ENCODE measurements at regions not wholly inside any gene's neighbourhood (a gene's known extent, or its start where the extent isn't known, plus 50 kb on each side); places are given as distances from the start of the nearest gene placed in this dataset.

DNA sequence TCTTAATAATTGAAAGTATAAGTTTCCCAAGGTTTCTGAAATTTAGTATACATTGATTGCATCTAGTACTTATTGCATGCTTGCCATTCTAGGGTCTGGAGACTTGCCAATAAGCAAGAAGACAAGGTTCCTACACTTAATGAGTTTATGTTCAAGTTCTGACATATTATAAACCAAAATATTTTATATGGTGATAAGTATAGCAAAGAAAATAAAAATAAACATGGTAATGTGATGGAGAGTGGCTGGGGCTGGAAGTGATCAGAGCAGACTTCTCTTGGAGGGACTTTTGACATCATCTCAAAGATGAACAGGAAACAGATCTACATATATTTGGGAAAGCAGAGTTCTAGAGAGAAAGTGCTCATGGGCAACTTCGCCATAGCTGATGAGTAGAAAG is 119.5 kb upstream of the EPHA4 start:
- Histone ChIP-seq H3K79me2 (no peaks in the 10 kb centered on the region), H3K4me1 (ENCODE audit: insufficient read depth) (no peaks in the 10 kb centered on the region), H3K4me2 (no peak overlapping the region), H3K4me3 (no peak overlapping the region), H3K9me2 (replicated peaks; ENCODE audit: insufficient read depth) (peaks cover 3% of the 10 kb centered on the region), H3K9me3 (ENCODE audit: low read depth) (no peaks in the 10 kb centered on the region), H3K27ac (no peak overlapping the region), H3K27me3 (no peaks in the 10 kb centered on the region), H3K36me3 (replicated peaks; ENCODE audit: insufficient read depth, low read depth) (no peaks in the 10 kb centered on the region), H2AFZ (no peak overlapping the region), H4K20me1 (ENCODE audit: insufficient read depth, poor library complexity, severe bottlenecking) (no peaks in the 10 kb centered on the region)
- 92% methylated on average over 1 of the region's 1 CpG for WGBS (ENCODE audit: low lambda C conversion rate, missing lambda C conversion rate)
- no peak for DNase-seq (ENCODE audit: low spot score)
- TF ChIP-seq EZH2phosphoT487 (IDR thresholded peaks at IDR 0.05; ENCODE audit: low read depth, severe bottlenecking, unreplicated experiment) (no peak), EZH2 (IDR thresholded peaks at IDR 0.05; ENCODE audit: borderline replicate concordance) (no peak)
- TF ChIP-seq, protein P1, sequence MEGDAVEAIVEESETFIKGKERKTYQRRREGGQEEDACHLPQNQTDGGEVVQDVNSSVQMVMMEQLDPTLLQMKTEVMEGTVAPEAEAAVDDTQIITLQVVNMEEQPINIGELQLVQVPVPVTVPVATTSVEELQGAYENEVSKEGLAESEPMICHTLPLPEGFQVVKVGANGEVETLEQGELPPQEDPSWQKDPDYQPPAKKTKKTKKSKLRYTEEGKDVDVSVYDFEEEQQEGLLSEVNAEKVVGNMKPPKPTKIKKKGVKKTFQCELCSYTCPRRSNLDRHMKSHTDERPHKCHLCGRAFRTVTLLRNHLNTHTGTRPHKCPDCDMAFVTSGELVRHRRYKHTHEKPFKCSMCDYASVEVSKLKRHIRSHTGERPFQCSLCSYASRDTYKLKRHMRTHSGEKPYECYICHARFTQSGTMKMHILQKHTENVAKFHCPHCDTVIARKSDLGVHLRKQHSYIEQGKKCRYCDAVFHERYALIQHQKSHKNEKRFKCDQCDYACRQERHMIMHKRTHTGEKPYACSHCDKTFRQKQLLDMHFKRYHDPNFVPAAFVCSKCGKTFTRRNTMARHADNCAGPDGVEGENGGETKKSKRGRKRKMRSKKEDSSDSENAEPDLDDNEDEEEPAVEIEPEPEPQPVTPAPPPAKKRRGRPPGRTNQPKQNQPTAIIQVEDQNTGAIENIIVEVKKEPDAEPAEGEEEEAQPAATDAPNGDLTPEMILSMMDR (IDR thresholded peaks at IDR 0.05; ENCODE audit: poor library complexity) = no peak

DNA sequence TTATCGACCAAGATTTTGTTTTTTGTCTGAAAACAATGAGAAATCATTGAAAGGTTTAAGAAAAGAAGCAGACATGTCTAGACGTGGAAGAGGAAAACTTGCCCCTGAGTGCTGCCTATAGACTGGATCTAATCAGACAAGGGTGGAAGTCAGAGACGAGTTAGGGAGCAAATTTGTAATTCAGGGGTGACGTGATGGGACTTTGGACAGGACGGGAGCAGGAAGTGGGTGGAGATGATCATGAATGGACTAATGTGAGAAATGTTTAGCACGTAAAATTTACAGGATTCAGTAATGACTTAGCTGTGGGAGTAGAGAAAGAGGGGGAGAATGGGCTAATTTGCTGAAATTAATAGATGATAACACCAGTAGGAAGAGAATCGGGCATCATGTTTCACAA is 117.0 kb upstream of the EPHA4 start:
- WGBS (ENCODE audit: low lambda C conversion rate, missing lambda C conversion rate) = 89% methylated on average over 7 of the region's 7 CpGs
- peaks cover 3% of the 10 kb centered on the region for H3K9me2 ChIP-seq (replicated peaks; ENCODE audit: insufficient read depth)
- no peak overlapping the region for H3K4me3 ChIP-seq
- no peak for DNase-seq (ENCODE audit: low spot score)
- H2AFZ ChIP-seq = no peak overlapping the region
- H3K79me2 ChIP-seq = no peaks in the 10 kb centered on the region
- no peak overlapping the region for H3K27ac ChIP-seq
- H3K27me3 ChIP-seq = no peaks in the 10 kb centered on the region
- TF ChIP-seq EZH2 (IDR thresholded peaks at IDR 0.05; ENCODE audit: borderline replicate concordance) = no peak
- no peak for TF ChIP-seq EZH2phosphoT487 (IDR thresholded peaks at IDR 0.05; ENCODE audit: low read depth, severe bottlenecking, unreplicated experiment)
- TF ChIP-seq, protein P1 (IDR thresholded peaks at IDR 0.05; ENCODE audit: poor library complexity) = no peak
- H3K36me3 ChIP-seq (replicated peaks; ENCODE audit: insufficient read depth, low read depth) = no peaks in the 10 kb centered on the region
- no peaks in the 10 kb centered on the region for H3K4me1 ChIP-seq (ENCODE audit: insufficient read depth)
- H3K9me3 ChIP-seq (ENCODE audit: low read depth) = no peaks in the 10 kb centered on the region
- no peak overlapping the region for H3K4me2 ChIP-seq
- H4K20me1 ChIP-seq (ENCODE audit: insufficient read depth, poor library complexity, severe bottlenecking) = no peaks in the 10 kb centered on the region

DNA sequence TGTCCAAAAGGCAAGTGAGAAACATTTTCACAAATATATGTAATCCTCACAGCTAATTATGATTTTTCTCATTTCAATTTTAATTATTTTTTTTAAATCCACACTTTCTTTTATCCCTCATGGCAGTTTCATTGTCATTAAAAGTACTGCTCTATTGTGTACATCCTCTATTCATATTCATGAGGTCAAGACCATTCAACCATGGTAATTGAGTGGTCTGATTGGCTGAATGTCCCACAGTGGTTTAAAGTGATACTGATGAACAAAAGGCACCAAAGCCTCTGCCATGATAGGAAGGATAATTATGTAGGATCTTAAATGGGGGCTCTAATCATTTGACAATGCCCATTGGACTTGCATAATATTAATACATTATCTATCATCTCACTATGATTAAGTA is 108.4 kb upstream of the EPHA4 start:
- H3K9me3 ChIP-seq (ENCODE audit: low read depth) = no peaks in the 10 kb centered on the region
- no peak overlapping the region for H2AFZ ChIP-seq
- H3K4me3 ChIP-seq = no peak overlapping the region
- H3K36me3 ChIP-seq (replicated peaks; ENCODE audit: insufficient read depth, low read depth) = no peaks in the 10 kb centered on the region
- no peak overlapping the region for H3K27ac ChIP-seq
- no peak overlapping the region for H3K4me2 ChIP-seq
- no peaks in the 10 kb centered on the region for H3K79me2 ChIP-seq
- H3K4me1 ChIP-seq (ENCODE audit: insufficient read depth) = no peaks in the 10 kb centered on the region
- TF ChIP-seq EZH2 (IDR thresholded peaks at IDR 0.05; ENCODE audit: borderline replicate concordance) = no peak
- TF ChIP-seq, protein P1 (IDR thresholded peaks at IDR 0.05; ENCODE audit: poor library complexity) = no peak
- no peak for TF ChIP-seq EZH2phosphoT487 (IDR thresholded peaks at IDR 0.05; ENCODE audit: low read depth, severe bottlenecking, unreplicated experiment)
- no peaks in the 10 kb centered on the region for H3K9me2 ChIP-seq (replicated peaks; ENCODE audit: insufficient read depth)
- H4K20me1 ChIP-seq (ENCODE audit: insufficient read depth, poor library complexity, severe bottlenecking) = no peaks in the 10 kb centered on the region
- DNase-seq (ENCODE audit: low spot score) = no peak
- no peaks in the 10 kb centered on the region for H3K27me3 ChIP-seq

DNA sequence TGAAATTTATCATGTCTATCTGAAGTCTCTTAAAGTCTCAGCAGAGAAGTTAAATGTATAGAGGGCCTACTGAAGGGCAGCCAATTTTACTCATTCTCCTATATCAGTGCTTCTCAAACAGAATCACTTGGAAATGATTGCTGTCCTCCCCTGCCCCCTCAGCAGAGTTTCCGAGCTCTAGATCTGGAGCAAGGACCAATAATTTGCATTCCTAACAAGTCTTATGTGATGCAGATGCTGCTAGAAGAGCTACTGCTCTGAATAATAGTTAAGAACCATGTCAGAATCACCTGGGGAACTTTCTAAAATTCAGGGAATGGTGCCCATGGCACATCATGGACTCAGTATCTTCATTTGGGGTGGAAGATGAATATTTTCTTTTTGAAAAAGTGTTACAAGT is 105.6 kb upstream of the EPHA4 start:
- no peaks in the 10 kb centered on the region for H3K9me2 ChIP-seq (replicated peaks; ENCODE audit: insufficient read depth)
- WGBS (ENCODE audit: low lambda C conversion rate, missing lambda C conversion rate) = 85% methylated on average over 1 of the region's 1 CpG

More for the DNA sequence above, 105.6 kb upstream of the EPHA4 start:
- TF ChIP-seq, protein P1 (IDR thresholded peaks at IDR 0.05; ENCODE audit: poor library complexity) = no peak
- no peak for TF ChIP-seq EZH2 (IDR thresholded peaks at IDR 0.05; ENCODE audit: borderline replicate concordance)
- no peak for TF ChIP-seq EZH2phosphoT487 (IDR thresholded peaks at IDR 0.05; ENCODE audit: low read depth, severe bottlenecking, unreplicated experiment)
- Histone ChIP-seq H3K4me2 (no peak overlapping the region), H4K20me1 (ENCODE audit: insufficient read depth, poor library complexity, severe bottlenecking) (no peaks in the 10 kb centered on the region), H3K36me3 (replicated peaks; ENCODE audit: insufficient read depth, low read depth) (no peaks in the 10 kb centered on the region), H3K27ac (no peak overlapping the region), H3K4me1 (ENCODE audit: insufficient read depth) (no peaks in the 10 kb centered on the region), H3K4me3 (no peak overlapping the region), H3K27me3 (no peaks in the 10 kb centered on the region), H3K9me3 (ENCODE audit: low read depth) (no peaks in the 10 kb centered on the region), H2AFZ (no peak overlapping the region), H3K79me2 (no peaks in the 10 kb centered on the region)
- no peak for DNase-seq (ENCODE audit: low spot score)
